ENCODE measurements at regions not wholly inside any gene's neighbourhood (a gene's known extent, or its start where the extent isn't known, plus 50 kb on each side); places are given as distances from the start of the nearest gene placed in this dataset.

GRCh38 chr14:80354860-80355581 is 143.7 kb upstream of the DIO2 start:
- TF ChIP-seq POLR2A (IDR thresholded peaks at IDR 0.05) (no peak), CTCF (IDR thresholded peaks at IDR 0.05) (no peak), POLR2AphosphoS5 (IDR thresholded peaks at IDR 0.05) (no peak)
- no peaks in the 10 kb centered on the region for H3K9me3 ChIP-seq
- H3K4me3 ChIP-seq, result no peak overlapping the region
- H3K27ac ChIP-seq, result no peak overlapping the region
- no peak for DNase-seq (ENCODE audit: low spot score in 2 of 2)
- H3K4me1 ChIP-seq, result no peaks in the 10 kb centered on the region
- H3K36me3 ChIP-seq, result no peaks in the 10 kb centered on the region
- no peaks in the 10 kb centered on the region for H3K27me3 ChIP-seq
- intact Hi-C loops (cut with DNase I; ENCODE audit: low total_unique reads), result loop anchor here (2.0 kb wide), 1 partner anchor 34 kb away; no protein-coding TSS in a partner anchor

DNA sequence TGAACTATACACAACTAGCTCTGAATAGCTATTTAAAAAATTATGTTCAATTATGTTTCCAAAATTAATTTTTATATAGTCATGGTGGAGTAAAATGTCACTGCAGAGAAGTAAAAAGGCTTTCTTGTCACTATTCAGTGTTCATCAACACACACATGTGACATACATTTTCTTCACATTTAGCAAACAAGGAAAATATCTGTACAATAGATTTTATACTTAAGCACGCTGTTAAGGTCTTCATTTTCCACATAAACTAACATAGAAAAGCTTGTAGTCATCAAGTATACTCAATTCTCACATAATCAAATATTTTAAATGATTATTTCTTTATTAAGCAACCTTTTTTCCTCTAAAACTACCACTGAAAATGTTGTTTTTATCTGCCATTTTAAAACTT is 141.2 kb upstream of the DIO2 start:
- no peak for DNase-seq (ENCODE audit: low spot score in 2 of 2)
- intact Hi-C loops (cut with DNase I; ENCODE audit: low total_unique reads), result no loop called here
- H3K9me3 ChIP-seq, result no peaks in the 10 kb centered on the region
- no peak overlapping the region for H3K4me3 ChIP-seq
- H3K36me3 ChIP-seq, result no peaks in the 10 kb centered on the region
- H3K4me1 ChIP-seq, result no peaks in the 10 kb centered on the region
- TF ChIP-seq POLR2A (IDR thresholded peaks at IDR 0.05) (no peak), POLR2AphosphoS5 (IDR thresholded peaks at IDR 0.05) (no peak), CTCF (IDR thresholded peaks at IDR 0.05) (no peak)
- H3K27ac ChIP-seq, result no peak overlapping the region
- no peaks in the 10 kb centered on the region for H3K27me3 ChIP-seq

DNA sequence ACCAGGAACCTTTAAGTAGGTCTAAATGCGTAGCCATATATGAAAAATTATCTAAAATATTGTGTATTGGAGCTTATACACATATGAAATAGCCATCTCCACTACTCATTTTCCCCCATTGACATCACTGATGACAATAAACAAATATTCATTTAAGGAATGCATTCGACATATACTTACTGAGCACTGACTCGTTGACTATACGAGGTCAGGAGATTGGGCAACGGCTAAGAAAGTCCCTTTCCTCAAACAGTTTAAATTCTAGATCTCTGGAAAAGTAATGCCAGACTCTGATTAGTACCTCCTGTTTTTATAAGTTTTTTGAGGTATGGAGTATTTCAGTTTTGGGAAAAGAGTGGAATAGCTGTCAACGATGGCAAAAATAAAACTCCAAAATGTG is 139.4 kb upstream of the DIO2 start:
- intact Hi-C loops (cut with DNase I; ENCODE audit: low total_unique reads), result no loop called here
- no peak for DNase-seq (ENCODE audit: low spot score in 2 of 2)

DNA sequence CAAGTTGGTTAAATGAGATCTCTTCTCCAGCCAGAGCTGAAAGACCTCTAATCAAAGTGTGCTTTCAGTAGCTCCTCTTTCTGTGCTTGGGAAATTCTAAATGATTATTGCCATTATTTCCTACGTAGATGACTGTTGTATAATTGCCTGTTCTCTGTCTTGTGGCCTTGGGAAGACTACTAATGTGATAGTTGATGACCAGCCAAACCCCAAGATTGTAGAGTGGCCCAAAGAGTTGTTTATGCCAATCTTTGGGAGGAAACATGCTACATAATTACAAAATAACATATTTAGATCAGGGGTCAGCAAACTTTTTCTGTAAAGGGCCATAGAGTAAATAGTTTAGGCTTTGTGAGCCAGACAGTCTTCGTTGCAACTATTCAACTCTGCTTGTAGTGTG is 135.1 kb upstream of the DIO2 start:
- Histone ChIP-seq H3K27ac (no peak overlapping the region), H3K4me1 (no peaks in the 10 kb centered on the region), H3K27me3 (no peaks in the 10 kb centered on the region), H3K36me3 (no peaks in the 10 kb centered on the region), H3K4me3 (no peak overlapping the region), H3K9me3 (no peaks in the 10 kb centered on the region)
- intact Hi-C loops (cut with DNase I; ENCODE audit: low total_unique reads), result no loop called here
- DNase-seq (ENCODE audit: low spot score in 2 of 2), result no peak
- TF ChIP-seq CTCF (IDR thresholded peaks at IDR 0.05), result no peak
- no peak for TF ChIP-seq POLR2A (IDR thresholded peaks at IDR 0.05)
- TF ChIP-seq POLR2AphosphoS5 (IDR thresholded peaks at IDR 0.05), result no peak

More for the DNA sequence above, 139.4 kb upstream of the DIO2 start:
- H3K27me3 ChIP-seq, result no peaks in the 10 kb centered on the region
- H3K4me3 ChIP-seq, result no peak overlapping the region
- H3K27ac ChIP-seq, result no peak overlapping the region
- no peaks in the 10 kb centered on the region for H3K9me3 ChIP-seq
- TF ChIP-seq CTCF (IDR thresholded peaks at IDR 0.05) (no peak), POLR2A (IDR thresholded peaks at IDR 0.05) (no peak), POLR2AphosphoS5 (IDR thresholded peaks at IDR 0.05) (no peak)
- no peaks in the 10 kb centered on the region for H3K4me1 ChIP-seq
- no peaks in the 10 kb centered on the region for H3K36me3 ChIP-seq

- Histone ChIP-seq H3K9me3 (no peaks in the 10 kb centered on the region), H3K4me1 (no peaks in the 10 kb centered on the region), H3K36me3 (no peaks in the 10 kb centered on the region), H3K27me3 (no peaks in the 10 kb centered on the region), H3K4me3 (no peak overlapping the region), H3K27ac (no peak overlapping the region)
- DNase-seq (ENCODE audit: low spot score in 2 of 2), result no peak
- intact Hi-C loops (cut with DNase I; ENCODE audit: low total_unique reads), result no loop called here
- TF ChIP-seq CTCF (IDR thresholded peaks at IDR 0.05), result no peak
Measured at GRCh38 chr14:80344208-80344607, 132.9 kb upstream of the DIO2 start.

Measured in breast epithelium (tissue), 4 donors.